D341Med (cell line): ENCODE measurements at regions not wholly inside any gene's neighbourhood (a gene's known extent, or its start where the extent isn't known, plus 50 kb on each side); places are given as distances from the start of the nearest gene placed in this dataset.
"Not testable (repeated sequence)": the region's sequence is repeated elsewhere in the genome, so short reads cannot be mapped to it uniquely, and the experiment has no call there.

Source experiments
- DNase-seq: peaks from one replicate; pipeline ENCODE4 v3.0.0; 2012; ENCODE audit warnings: low spot score

DNA sequence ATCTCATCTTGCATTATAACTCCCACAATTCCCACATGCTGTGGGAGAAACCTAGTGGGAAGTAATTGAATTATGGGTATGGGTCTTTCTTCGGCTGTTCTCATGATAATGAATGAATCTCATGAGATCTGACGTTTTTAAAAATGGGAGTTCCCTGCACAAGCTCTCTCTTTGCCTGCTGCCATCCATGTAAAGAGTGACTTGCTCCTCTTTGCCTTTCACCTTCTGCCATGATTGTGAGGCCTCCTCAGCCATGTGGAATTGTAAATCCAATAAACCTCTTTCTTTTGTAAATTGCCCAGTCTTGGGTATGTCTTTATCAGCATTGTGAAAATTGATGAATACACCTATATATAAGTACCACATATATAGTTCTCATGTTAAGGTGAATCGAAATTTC lies 961.7 kb upstream of the COX7C start:
- DNase-seq, result no peak

- not testable (repeated sequence) for DNase-seq
Observed at GRCh38 chr5:85657328-85657727, 960.4 kb upstream of the COX7C start.

DNA sequence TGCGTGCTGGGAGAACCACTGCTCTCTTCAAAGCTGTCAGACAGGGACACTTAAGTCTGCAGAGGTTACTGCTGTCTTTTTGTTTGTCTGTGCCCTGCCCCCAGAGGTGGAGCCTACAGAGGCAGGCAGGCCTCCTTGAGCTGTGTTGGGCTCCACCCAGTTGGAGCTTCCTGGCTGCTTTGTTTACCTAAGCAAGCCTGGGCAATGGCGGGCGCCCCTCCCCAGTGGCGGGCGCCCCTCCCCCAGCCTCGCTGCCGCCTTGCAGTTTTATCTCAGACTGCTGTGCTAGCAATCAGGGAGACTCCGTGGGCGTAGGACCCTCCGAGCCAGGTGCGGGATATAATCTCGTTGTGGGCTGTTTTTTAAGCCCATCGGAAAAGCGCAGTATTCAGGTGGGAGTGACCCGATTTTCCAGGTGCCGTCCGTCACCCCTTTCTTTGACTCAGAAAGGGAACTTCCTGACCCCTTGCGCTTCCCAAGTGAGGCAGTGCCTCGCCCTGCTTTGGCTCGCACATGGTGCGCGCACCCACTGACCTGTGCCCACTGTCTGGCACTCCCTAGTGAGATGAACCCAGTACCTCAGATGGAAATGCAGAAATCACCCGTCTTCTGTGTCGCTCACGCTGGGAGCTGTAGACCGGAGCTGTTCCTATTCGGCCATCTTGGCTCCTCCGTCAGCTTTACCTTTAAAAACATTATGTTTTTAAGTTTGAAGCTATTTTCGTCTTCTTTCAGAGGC lies 954.6 kb upstream of the COX7C start:
- not testable (repeated sequence) for DNase-seq

DNA sequence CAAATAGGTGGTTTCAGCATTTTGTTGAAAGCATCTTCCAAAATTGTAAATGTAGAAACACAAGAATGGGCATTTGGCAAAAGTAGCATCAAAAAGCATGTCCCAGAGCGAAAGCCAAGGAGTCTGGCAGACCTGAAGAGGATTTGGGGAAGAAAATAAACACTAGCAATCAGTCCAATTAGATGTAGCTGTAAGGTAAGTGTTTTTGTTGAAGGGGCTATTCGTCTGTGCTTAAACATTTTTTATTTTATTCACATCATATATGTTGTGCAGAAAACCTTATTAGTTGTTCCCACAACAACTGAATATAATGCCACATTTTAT lies 954.1 kb upstream of the COX7C start:
- no peak for DNase-seq

DNA sequence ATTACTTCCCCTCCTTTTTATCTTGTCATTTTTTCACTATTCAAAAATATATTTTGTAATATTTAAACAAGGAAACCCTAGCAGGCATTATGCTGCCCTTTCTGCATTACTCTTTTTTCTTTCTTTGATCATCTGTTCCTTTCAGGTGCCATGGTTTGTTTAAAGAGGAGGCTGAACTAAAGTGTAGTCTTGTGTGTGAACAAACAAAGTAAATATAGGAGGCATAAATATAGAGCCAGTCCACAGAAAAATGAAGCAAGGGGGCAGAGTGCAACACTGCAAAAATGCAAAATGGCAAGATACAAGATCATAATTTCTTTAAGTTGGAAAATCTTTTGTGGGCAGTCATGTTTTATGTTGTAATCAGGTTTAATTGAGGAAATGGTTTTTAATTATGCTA lies 947.3 kb upstream of the COX7C start:
- no peak for DNase-seq

- DNase-seq, result no peak
Observed at GRCh38 chr5:85671223-85671970, 946.3 kb upstream of the COX7C start.

DNA sequence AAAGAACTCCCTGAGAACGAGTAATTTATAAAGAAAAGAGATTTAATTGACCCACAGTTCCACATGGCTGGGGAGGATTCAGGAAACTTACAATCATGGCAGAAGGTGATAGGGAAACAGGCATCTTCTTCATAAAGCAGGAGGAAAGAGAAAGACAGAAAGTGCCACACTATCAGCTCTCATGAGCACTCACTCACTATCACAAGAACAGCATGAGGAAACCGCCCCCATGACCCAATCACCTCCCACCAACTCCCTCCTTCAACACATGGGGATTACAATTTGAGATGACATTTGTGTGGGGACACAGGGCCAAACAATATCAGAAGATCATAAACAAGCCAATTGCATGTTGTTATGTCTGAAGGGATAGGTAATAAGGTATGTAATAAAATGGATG lies 935.9 kb upstream of the COX7C start:
- DNase-seq, result no peak

GRCh38 chr5:85684351-85684750 lies 933.4 kb upstream of the COX7C start:
- no peak for DNase-seq

- no peak for DNase-seq
Observed at GRCh38 chr5:85703296-85703695, 914.4 kb upstream of the COX7C start.

GRCh38 chr5:85709728-85710127 lies 908.0 kb upstream of the COX7C start:
- DNase-seq, result no peak

DNA sequence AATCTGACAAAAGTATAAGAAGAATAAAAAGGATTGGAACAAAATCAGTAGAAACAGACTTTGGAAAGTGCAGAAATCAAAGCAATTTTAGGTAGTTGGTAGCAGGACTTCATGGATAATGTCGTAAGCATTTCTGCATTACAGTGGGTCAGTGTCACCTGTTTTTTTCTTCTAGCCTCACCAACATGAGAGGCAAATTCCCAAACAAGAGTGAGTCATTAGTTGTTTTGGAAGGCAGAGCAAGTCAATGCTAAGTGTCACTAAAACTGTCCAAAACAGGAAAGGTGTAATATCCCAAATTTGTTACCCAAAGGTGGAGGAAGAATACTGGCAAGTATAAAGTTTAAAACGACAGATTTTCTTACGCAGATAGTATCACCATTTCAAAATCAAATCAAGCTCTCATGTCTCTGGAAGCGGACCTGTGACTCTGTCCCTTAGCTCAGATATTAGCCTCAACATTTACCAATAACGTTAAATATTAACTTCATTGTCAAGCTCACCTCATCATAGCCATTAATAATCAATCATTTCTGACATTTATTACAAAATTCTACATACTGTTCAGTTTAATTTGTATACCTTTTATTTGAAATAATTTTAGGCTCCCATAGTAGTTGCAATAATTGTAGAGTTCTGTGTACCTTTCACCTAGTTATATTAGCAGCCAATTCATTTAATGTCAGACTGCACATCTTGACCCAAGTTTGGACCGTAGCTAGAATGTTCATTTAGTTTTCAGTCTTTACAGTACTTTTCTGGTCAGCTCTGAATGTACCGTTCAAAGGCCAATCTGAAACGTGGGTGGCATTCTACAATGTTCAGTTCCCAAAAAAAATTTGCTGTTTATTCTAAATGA lies 901.2 kb upstream of the COX7C start:
- DNase-seq, result no peak

- DNase-seq, result no peak
Observed at GRCh38 chr5:85717203-85717563, 900.6 kb upstream of the COX7C start.

DNA sequence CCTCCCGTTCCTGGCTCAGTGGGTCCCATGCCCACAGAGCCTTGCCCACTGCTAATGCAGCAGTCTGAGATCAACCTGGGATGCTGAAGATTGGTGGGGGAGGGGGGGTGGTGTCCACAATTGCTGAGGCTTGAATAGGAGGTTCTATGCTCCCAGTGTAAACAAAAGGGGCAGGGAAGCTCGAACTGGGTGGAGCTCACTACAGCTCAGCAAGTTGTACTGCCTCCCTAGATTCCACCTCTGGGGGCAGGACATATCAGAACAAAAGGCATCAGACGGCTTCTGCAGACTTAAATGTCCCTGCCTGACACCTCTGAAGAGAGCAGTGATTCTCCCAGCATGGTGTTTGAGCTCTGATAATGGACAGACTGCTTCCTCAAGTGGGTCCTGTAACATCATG lies 885.6 kb upstream of the COX7C start:
- DNase-seq, result no peak

GRCh38 chr5:85741972-85742371 lies 875.8 kb upstream of the COX7C start:
- DNase-seq, result no peak

DNA sequence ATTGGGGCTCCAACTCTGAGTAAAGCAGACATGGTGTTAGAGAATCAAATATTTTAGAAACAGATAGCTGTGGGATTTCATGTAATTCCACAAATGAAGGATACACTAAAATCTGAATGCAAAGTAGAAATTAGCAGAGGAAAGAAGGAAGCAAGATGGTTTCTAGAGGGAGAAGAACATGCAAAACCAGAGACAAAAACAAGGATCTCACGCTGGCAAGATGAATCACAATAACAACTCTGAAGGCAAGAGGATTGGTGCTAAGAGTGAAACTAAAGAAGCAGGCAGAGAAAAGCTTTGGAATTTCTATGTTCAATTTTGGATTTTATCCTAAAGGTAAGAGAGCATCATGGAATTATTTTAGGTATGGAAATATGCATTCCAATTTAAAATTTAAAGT lies 857.2 kb upstream of the COX7C start:
- DNase-seq, result no peak

- no peak for DNase-seq
Observed at GRCh38 chr5:85769347-85769746, 848.4 kb upstream of the COX7C start.

GRCh38 chr5:85784746-85785145 lies 833.0 kb upstream of the COX7C start:
- no peak for DNase-seq

GRCh38 chr5:85813146-85813545 lies 804.6 kb upstream of the COX7C start:
- no peak for DNase-seq

GRCh38 chr5:85814596-85814995 lies 803.1 kb upstream of the COX7C start:
- no peak for DNase-seq

DNA sequence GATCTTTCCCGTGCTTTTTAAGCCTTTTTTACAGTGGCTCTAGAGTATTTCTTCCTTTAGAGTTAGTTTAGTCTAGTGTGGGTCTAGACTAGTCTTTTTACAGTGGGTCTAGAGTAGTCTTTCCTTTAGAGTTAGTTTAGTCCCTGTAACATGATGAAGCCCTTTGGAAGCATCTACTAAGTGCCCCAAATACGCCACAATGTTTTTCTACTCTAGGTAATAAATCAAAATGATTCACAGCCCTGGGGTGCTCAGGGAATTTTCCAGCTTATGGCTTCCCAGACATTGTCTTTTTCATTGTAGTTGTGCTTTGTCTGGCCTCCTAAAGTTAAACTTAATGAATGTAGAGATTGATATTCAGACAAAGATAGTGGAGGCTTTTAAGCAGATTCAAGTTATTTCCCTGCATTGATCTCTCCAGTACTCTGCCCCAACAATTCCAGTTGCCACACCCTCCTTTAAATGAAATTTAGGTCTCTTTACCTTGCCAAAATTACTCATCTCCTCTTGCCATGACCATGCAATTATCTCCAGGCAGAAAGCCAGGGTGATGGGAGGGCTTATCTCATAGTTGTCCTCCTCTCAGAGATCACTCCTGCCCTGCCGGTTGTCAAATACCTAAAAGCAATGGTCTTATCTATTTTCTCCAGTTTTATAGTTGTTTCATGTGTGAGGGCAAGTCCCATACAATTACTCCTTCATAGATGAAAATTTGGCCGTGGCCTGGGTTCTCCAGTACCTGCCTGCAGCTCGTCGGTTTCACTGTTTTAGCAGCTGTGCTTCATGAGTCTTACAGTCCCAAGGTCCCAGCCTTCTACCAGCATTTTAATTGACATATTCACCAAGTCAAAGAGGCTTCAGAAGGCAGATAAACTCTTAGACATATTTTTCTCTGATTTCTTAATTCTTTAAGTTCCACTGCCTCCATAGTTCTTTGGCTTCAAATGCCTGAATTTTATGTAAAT lies 794.0 kb upstream of the COX7C start:
- DNase-seq, result no peak

DNA sequence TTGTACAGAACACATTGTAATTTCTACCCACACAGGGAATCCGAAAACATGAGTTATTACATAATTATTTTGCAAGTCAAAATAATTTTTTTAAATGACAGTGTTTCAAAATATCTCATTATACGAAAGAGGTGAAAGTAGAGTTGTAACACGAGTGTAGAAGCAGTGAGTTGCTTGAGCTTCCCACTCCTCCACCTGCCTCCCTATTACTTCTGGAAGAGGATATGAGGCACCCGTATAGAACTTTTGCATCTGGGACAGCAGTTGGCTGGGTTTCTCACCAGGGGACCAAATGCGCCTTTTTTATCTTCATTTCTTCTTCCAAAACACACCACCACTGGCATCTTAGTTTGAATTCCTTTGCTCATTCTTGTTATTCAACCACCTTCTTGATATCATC lies 779.0 kb upstream of the COX7C start:
- DNase-seq, result no peak

DNA sequence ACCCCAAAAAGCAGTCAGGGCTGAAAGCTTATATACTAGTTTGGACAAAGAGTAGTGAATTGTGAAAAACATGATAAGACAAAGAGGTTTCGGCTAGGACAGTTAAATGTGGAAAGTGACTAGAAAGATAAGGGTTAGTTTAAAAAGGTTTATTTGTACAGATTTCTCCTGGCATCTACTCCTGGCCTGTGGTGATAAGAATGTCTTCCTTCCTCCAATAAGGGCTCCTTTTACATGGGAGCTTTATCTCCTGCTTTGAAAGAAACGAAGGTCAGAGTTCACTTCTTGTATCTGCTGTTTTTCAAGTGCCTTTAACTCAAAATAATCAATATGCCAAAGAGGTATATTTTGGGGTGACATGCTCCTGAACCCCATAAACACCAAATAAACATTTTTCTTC lies 776.1 kb upstream of the COX7C start:
- DNase-seq, result no peak
